ENCODE measurements at regions not wholly inside any gene's neighbourhood (a gene's known extent, or its start where the extent isn't known, plus 50 kb on each side); places are given as distances from the start of the nearest gene placed in this dataset.
"Not testable (repeated sequence)": the region's sequence is repeated elsewhere in the genome, so short reads cannot be mapped to it uniquely, and the experiment has no call there.

- Histone ChIP-seq H3K27me3 (replicated peaks; ENCODE audit: insufficient read depth) (no peaks in the 10 kb centered on the region), H3K27ac (no peak overlapping the region), H3K9me3 (no peaks in the 10 kb centered on the region), H3K4me1 (ENCODE audit: control insufficient read depth in 1 of 2, low read depth in 2 of 2) (no peaks in the 10 kb centered on the region), H3K4me3 (no peak overlapping the region), H3K36me3 (no peaks in the 10 kb centered on the region)
- DNase-seq (ENCODE audit: low spot score) (no peak), ATAC-seq (ENCODE audit: insufficient number of reproducible peaks, low FRiP score, low read depth) (no peak)
- no peak for TF ChIP-seq CTCF (IDR thresholded peaks at IDR 0.05)
These were observed 137.8 kb upstream of the RAB4A start for GRCh38 chr1:229133151-229133550.

GRCh38 chr1:229133811-229134210 lies 137.1 kb upstream of the RAB4A start:
- no peak for TF ChIP-seq CTCF (IDR thresholded peaks at IDR 0.05)
- Histone ChIP-seq H3K4me1 (ENCODE audit: control insufficient read depth in 1 of 2, low read depth in 2 of 2) (no peaks in the 10 kb centered on the region), H3K27me3 (replicated peaks; ENCODE audit: insufficient read depth) (no peaks in the 10 kb centered on the region), H3K9me3 (no peaks in the 10 kb centered on the region), H3K4me3 (no peak overlapping the region), H3K36me3 (no peaks in the 10 kb centered on the region), H3K27ac (no peak overlapping the region)
- ATAC-seq (ENCODE audit: insufficient number of reproducible peaks, low FRiP score, low read depth) (no peak), DNase-seq (ENCODE audit: low spot score) (no peak)

DNA sequence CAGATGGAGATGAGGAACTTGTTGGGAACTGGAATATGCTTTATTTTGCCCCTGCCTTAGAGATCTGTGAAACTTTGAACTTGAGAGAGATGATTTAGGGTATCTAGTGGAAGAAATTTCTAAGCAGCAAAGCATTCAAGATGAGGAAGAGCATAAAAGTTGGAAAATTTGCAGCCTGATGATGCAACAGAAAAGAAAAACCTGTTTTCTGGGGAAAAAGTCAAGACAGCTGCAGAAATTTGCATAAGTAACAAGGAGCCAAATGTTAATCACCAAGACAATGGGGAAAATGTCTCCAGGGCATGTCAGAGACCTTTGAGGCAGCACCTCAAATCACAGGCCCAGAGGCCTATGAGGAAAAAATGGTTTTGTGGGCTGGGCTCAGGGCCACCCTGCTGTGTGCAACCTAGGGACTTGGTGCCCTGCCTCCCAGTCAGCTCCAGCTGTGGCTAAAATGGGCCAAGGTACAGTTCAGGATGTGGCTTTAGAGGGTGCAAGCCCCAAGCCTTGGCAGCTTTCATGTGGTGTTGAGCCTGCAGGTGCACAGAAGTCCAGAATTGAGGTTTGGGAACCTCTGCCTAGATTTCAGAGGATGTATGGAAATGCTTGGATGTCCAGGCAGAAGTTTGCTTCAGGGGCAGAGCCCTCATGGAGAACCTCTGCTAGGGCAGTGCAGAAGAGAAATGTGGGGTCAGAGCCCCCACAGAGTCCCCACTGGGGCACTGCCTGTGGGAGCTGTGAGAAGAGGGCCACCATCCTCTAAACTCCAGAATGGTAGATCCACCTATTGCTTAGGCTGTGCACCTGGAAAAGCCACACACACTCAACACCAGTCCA lies 136.3 kb upstream of the RAB4A start:
- H3K4me1 ChIP-seq (ENCODE audit: control insufficient read depth in 1 of 2, low read depth in 2 of 2); H3K36me3 ChIP-seq; H3K9me3 ChIP-seq; H3K27ac ChIP-seq; H3K27me3 ChIP-seq (replicated peaks; ENCODE audit: insufficient read depth); ATAC-seq (ENCODE audit: insufficient number of reproducible peaks, low FRiP score, low read depth); DNase-seq (ENCODE audit: low spot score); H3K4me3 ChIP-seq: not testable (repeated sequence)

DNA sequence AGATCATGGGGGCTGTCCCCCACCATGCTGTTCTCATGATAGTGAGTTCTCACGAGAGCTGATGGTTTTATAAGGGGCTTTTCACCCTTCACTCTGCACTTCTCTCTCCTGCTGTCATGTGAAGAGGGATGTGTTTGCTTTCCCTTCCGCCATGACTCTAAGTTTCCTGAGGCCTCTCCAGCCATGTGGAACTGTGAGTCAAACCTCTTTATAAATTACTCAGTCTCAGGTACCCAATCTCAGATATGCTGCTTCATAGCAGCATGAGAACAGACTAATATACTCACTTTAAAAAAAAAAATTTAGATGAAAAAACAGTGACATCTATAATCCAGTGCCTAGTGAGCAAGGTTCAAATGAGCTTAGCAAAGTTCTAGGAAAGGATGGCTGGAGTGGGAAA lies 135.1 kb upstream of the RAB4A start:
- Histone ChIP-seq H3K4me3 (no peak overlapping the region), H3K9me3 (no peaks in the 10 kb centered on the region), H3K27me3 (replicated peaks; ENCODE audit: insufficient read depth) (no peaks in the 10 kb centered on the region), H3K36me3 (no peaks in the 10 kb centered on the region), H3K27ac (no peak overlapping the region), H3K4me1 (ENCODE audit: control insufficient read depth in 1 of 2, low read depth in 2 of 2) (no peaks in the 10 kb centered on the region)
- ATAC-seq (ENCODE audit: insufficient number of reproducible peaks, low FRiP score, low read depth) (no peak), DNase-seq (ENCODE audit: low spot score) (no peak)
- TF ChIP-seq CTCF (IDR thresholded peaks at IDR 0.05) = no peak

GRCh38 chr1:229136822-229137221 lies 134.1 kb upstream of the RAB4A start:
- Histone ChIP-seq H3K27ac (no peak overlapping the region), H3K27me3 (replicated peaks; ENCODE audit: insufficient read depth) (no peaks in the 10 kb centered on the region), H3K9me3 (no peaks in the 10 kb centered on the region), H3K36me3 (no peaks in the 10 kb centered on the region), H3K4me1 (ENCODE audit: control insufficient read depth in 1 of 2, low read depth in 2 of 2) (no peaks in the 10 kb centered on the region), H3K4me3 (no peak overlapping the region)
- no peak for TF ChIP-seq CTCF (IDR thresholded peaks at IDR 0.05)
- no peak for ATAC-seq (ENCODE audit: insufficient number of reproducible peaks, low FRiP score, low read depth)
- no peak for DNase-seq (ENCODE audit: low spot score)

DNA sequence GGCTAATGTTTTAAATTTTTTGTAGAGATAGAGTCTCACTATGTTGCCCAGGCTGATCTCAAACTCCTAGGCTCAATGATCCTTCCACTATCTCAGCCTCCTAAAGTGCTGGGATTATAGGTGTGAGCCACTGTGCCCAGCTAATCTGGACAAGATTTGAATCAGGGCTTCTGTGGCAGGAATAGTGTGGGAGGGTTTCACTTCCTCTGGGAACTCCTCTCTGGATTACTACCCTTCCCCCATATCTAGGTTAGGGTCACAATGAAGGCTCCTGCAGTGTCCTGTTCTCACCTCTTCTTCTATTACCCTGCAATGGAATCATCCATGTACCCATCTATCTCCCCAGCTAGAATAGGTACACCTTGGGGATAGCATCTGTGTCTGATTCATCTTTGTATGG lies 133.6 kb upstream of the RAB4A start:
- no peak for DNase-seq (ENCODE audit: low spot score)
- H3K4me1 ChIP-seq (ENCODE audit: control insufficient read depth in 1 of 2, low read depth in 2 of 2) = no peaks in the 10 kb centered on the region
- no peaks in the 10 kb centered on the region for H3K36me3 ChIP-seq
- ATAC-seq (ENCODE audit: insufficient number of reproducible peaks, low FRiP score, low read depth) = no peak
- H3K27ac ChIP-seq = no peak overlapping the region
- H3K4me3 ChIP-seq = no peak overlapping the region
- no peaks in the 10 kb centered on the region for H3K27me3 ChIP-seq (replicated peaks; ENCODE audit: insufficient read depth)
- no peak for TF ChIP-seq CTCF (IDR thresholded peaks at IDR 0.05)
- H3K9me3 ChIP-seq = no peaks in the 10 kb centered on the region

Data from thoracic aorta (tissue), 2 donors.